Coronary artery (tissue), 2 donors: ENCODE measurements at regions not wholly inside any gene's neighbourhood (a gene's known extent, or its start where the extent isn't known, plus 50 kb on each side); places are given as distances from the start of the nearest gene placed in this dataset.

ENCODE experiments used
- DNase-seq: peaks from one replicate; pipeline ENCODE4 v3.0.0-alpha.2; 2017; ENCODE audit warnings: low spot score
- H3K27ac ChIP-seq, 2 donors: fragments of 200-600 bp; sonication (generic); one replicate each; pipeline ENCODE4 v1.5.1; 2016 to 2019
- H3K4me3 ChIP-seq: fragments of 200-600 bp; sonication (generic); 2 replicates; pipeline ENCODE4 v1.5.1; 2016; ENCODE audit warnings: mild to moderate bottlenecking, moderate library complexity
- CTCF ChIP-seq: fragments of 200-600 bp; sonication (generic); IDR thresholded peaks from one replicate; pipeline ENCODE4 v1.5.1; 2019; ENCODE audit warnings: antibody characterized with exemption

DNA sequence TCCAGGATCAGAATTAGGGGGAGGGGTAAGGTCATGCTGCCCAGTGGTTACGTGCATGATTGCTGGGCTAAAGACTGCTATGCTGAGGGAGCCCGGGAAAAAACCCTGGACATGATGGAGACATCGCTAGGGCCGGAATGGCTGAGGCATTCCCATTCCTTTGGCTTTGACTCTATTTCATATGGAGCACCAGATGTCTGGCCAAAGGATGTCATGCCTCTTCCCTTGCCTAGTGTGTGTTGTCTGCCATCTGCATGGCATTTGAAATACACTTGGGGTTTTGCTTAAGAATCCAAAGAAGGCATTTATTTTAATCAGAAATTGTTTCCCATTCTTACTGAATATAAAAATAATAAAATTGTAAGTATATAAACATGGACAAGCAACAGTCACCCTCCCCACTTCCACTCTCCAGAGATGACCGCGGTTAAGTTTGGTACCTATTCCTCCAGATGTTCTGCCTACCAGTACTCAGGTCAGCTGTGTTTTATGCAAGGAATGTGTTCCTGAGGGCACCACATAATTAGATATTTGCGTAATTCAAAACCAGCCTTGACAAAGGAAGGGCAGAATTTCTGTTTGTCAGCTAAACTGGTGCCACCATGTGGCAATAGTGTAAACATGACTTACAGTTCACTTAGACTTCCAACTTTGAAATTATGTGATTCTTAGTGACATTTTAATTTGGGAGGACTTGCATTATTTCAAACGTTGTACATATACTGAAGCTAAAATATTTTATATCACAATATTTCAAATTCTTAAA, 105.9 kb downstream of the CT47B1 start:
- no peak for DNase-seq
- no peak for TF ChIP-seq CTCF
- Histone ChIP-seq H3K4me3 (no peak overlapping the region), H3K27ac (no peak overlapping the region)

GRCh38 chrX:120768681-120769080, 107.0 kb downstream of the CT47B1 start:
- no peak for TF ChIP-seq CTCF
- Histone ChIP-seq H3K27ac (no peak overlapping the region), H3K4me3 (no peak overlapping the region)
- DNase-seq = no peak

DNA sequence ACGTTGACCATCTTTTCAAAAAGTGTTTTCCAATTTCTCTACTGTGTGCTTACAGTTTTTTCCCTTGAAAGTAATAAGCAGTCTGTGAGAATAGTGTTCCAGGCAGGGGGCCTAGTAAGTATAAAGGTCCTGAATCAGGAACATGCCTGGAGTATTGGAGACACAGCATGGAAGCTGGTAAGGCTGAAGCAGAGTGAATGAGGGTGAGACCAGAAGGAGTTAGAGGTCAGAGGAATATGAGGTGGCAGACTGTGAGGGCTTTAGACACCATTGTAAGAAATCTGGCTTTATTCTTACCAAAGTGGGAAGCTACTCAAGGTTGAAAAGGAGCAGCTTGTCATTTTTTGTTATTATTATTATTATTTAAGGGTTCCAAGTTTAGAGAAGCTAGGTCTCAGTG, 107.4 kb downstream of the CT47B1 start:
- Histone ChIP-seq H3K4me3 (no peak overlapping the region), H3K27ac (no peak overlapping the region)
- DNase-seq = no peak
- no peak for TF ChIP-seq CTCF

GRCh38 chrX:120763269-120763668, 112.4 kb downstream of the CT47B1 start:
- no peak overlapping the region for H3K27ac ChIP-seq
- TF ChIP-seq CTCF = no peak
- no peak overlapping the region for H3K4me3 ChIP-seq
- no peak for DNase-seq

DNA sequence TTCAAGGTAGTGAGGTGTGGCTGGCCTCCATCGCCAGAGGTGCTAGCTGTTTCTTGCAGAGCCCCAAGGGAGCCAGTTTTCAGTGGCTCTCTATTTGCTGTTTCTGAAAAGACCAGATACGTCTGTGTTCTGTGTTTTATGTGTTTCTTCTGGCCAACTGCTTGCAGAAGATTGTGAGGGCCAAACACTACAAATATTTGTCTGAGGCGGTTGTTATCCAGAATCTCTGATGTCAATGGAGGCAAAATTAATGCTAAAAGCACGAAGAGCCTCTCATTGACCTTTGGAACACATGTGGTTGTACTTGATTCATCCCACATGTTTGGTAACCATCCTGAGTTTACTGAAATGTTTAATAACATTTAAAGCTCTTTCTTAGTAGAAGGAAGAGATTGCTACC, 113.9 kb downstream of the CT47B1 start:
- no peak for DNase-seq
- no peak for TF ChIP-seq CTCF
- Histone ChIP-seq H3K4me3 (no peak overlapping the region), H3K27ac (peak overlapping the region in 1 of 2 donors; percentile 41)

GRCh38 chrX:120759685-120760084, 116.0 kb downstream of the CT47B1 start:
- no peak for TF ChIP-seq CTCF
- Histone ChIP-seq H3K27ac (no peak overlapping the region), H3K4me3 (no peak overlapping the region)
- DNase-seq = no peak
